Globus pallidus (tissue), 1 donor: ENCODE measurements at regions not wholly inside any gene's neighbourhood (a gene's known extent, or its start where the extent isn't known, plus 50 kb on each side); places are given as distances from the start of the nearest gene placed in this dataset.
"Not testable (repeated sequence)": the region's sequence is repeated elsewhere in the genome, so short reads cannot be mapped to it uniquely, and the experiment has no call there.

Source experiments
- DNase-seq: peaks from one replicate; pipeline ENCODE4 v3.0.0-alpha.2; 2015; ENCODE audit warnings: low spot score

- DNase-seq = not testable (repeated sequence)
Measured at GRCh38 chr16:10275214-10275996, 93.2 kb upstream of the GRIN2A start.

DNA sequence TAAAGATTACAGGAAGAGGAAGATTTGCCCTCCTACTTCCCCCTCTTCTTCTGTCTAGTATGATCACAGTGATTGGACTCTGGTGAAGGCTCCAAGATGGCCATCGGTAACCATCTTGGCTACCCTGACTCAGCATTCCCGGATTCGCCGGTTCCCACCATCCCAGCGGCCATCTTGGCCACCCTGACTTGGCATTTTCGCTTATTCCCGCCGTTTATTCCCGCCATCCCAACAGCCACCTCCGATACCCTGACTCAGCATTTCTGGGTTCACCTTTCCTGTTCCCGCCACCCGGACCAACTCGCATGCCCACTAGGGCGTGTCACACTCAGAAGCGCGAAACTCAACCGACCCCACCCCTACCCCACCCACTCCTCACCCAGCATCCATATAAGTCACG is 95.4 kb upstream of the GRIN2A start:
- no peak for DNase-seq

DNA sequence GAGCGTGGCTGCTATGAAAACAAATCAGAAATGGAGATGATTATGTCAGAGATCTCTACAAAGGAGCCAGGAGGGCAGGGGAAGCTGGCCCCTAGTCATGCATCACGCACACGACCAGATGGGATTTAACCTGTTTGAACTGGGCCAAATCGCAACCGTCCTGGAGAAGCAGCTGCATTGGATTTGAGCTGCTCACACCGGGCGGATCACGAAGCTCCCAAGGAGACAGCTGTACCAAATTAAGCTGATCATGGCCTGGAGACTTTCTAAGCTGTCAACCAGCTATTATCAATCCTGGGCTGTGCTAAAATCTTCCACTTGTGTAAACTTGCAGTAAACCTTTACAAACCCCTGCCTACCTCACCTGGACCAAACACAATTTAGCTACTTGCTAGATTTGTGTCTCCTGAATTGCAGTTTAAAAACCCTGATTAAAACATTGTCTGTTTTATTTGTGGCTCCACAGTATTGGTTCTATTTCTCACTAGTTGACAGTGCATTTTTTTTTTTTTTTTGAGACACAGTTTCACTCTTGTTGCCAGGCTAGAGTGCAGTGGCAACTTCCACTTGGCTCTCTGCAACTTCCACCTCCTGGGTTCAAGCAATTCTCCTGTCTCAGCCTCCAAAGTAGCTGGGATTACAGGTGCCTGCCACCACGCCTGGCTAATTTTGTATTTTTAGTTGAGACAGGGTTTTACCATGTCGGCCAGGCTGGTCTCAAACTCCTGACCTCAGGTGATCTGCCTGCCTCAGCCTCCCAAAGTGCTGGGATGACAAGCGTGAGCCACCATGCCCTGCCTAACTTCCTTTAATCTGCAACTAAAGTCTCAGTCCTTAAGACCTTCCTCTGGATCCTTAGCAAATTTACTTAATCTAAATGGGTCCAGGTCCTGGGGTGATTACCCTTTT is 98.3 kb upstream of the GRIN2A start:
- no peak for DNase-seq

- no peak for DNase-seq
Measured at GRCh38 chr16:10282367-10282766, 100.1 kb upstream of the GRIN2A start.

DNA sequence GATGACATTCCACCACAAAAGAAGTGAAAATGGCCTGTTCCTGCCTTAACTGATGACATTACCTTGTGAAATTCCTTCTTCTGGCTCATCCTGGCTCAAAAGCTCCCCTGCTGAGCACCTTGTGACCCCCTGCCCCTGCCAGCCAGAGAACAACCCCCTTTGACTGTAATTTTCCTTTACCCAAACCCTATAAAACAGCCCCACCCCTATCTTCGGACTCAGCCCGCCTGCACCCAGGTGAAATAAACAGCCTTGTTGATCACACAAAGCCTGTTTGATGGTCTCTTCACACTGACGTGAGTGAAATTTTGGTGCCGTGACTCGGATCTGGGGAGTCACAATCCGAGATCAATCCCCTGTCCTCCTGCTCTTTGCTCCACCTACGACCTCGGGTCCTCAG is 101.0 kb upstream of the GRIN2A start:
- DNase-seq = not testable (repeated sequence)

DNA sequence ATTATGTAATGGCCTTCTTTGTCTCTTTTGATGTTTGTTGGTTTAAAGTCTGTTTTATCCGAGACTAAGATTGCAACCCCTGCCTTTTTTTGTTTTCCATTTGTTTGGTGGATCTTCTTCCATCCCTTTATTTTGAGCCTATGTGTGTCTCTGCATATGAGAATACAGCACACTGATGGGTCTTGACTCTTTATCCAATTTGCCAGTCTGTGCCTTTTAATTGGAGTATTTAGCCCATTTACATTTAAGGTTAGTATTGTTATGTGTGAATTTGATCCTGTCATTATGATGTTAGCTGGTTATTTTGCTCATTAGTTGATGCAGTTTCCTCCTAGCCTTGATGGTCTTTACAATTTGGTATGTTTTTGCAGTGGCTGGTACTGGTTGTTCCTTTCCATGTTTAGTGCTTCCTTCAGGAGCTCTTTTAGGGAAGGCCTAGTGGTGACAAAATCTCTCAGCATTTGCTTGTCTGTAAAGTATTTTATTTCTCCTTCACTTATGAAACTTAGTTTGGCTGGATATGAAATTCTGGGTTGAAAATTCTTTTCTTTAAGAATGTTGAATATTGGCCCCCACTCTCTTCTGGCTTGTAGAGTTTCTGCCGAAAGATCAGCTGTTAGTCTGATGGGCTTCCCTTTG is 95.3 kb upstream of the ATF7IP2 start:
- not testable (repeated sequence) for DNase-seq

- not testable (repeated sequence) for DNase-seq
Measured at GRCh38 chr16:10292197-10292596, 93.7 kb upstream of the ATF7IP2 start.

DNA sequence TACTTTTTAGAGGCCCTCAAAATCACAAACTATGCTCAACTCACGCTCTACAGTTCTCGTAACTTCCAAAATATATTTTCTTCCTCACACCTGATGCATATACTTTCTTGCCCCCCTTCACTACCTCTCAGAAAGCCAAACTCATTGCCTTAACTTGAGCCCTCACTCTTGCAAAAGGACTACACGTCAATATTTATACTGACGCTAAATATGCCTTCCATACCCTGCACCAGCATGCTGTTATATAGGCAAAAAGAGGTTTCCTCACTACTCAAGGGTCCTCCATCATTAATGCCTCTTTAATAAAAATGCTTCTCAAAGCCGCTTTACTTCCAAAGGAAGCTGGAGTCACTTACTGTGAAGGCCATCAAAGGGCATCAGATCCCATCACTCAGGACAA is 92.9 kb upstream of the ATF7IP2 start:
- not testable (repeated sequence) for DNase-seq

DNA sequence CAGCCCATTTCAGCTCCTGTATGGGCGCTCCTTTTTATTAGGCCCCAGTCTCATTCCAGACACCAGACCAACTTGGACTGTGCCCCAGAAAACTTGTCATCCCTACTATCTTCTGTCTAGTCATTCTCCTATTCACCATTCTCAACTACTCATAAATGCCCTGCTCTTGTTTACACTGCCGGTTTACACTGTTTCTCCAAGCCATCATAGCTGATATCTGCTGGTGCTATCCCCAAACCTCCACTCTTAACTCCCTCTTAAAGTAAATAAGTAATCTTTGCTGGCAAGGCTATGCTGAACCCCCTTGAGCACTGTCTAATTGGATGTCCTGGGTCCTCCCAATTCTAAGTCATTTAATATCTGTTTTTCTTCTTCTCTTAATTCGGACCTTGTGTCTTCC is 91.7 kb upstream of the ATF7IP2 start:
- not testable (repeated sequence) for DNase-seq

- no peak for DNase-seq
Measured at GRCh38 chr16:10296956-10297340, 88.9 kb upstream of the ATF7IP2 start.

GRCh38 chr16:10297341-10298006 is 88.4 kb upstream of the ATF7IP2 start:
- DNase-seq = peak; percentile 67

- DNase-seq = no peak
Measured at GRCh38 chr16:10300905-10301304, 85.0 kb upstream of the ATF7IP2 start.

- DNase-seq = not testable (repeated sequence)
Measured at GRCh38 chr16:10301547-10301946, 84.3 kb upstream of the ATF7IP2 start.

GRCh38 chr16:10305912-10306311 is 79.9 kb upstream of the ATF7IP2 start:
- DNase-seq = no peak

DNA sequence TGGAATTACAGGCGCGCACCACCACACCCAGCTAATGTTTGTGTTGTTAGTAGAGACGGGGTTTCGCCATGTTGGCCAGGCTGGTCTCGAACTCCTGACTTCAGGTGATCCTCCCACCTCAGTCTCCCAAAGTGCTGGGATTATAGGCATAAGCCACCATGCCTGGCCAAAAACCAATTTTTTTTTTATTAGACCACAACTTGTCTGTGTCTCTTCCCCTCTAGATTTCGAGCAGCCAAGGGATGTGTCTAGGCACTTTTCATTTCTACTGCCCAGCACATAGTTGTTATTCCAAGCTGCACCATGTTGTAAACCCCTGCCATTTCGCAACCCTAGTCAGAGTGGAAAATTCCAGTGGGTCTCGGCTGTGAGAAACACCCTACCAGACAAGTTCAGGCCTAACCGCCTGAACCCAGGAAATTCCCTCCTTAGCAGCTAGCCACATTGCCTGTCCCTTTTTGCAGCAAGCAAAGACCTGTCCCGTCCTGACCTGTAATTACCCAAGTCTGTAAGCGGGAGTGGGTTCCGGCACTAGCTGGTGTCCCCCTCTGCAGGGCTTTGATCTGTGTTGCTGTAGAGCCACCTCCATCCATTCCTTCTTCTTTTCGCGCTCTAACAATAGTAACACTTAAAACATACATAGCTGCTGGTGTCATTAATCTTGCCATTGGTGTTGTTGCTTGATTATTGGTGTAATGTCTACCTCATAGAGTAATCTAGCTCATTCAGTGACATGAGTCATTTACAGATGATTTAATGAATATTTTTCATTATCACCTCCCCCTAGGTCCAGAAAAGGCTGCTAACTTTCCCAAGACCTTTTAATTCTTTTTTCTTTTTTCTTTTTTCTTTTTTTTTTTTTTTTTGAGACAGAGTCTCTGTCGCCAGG is 77.3 kb upstream of the ATF7IP2 start:
- no peak for DNase-seq

- no peak for DNase-seq
Measured at GRCh38 chr16:10309271-10309932, 76.5 kb upstream of the ATF7IP2 start.

DNA sequence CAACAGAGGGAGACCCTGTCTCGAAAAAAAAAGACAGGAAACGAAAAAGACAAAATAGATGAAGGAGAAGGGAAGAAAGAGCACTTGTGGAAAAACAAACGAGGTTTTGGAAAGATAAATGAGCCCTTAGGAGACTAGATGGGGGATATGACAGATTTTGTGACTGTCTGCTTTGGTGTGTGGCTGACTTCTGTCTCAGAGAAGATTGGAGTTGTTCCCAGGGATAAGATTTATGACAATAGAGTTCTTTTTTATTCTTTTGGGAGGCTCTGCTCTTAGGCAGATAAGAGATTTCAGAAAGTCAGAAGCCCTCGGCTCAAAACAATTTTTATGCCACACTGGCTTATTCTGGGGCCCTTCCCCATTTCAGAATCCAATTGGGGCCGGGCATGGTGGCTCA is 73.9 kb upstream of the ATF7IP2 start:
- no peak for DNase-seq

DNA sequence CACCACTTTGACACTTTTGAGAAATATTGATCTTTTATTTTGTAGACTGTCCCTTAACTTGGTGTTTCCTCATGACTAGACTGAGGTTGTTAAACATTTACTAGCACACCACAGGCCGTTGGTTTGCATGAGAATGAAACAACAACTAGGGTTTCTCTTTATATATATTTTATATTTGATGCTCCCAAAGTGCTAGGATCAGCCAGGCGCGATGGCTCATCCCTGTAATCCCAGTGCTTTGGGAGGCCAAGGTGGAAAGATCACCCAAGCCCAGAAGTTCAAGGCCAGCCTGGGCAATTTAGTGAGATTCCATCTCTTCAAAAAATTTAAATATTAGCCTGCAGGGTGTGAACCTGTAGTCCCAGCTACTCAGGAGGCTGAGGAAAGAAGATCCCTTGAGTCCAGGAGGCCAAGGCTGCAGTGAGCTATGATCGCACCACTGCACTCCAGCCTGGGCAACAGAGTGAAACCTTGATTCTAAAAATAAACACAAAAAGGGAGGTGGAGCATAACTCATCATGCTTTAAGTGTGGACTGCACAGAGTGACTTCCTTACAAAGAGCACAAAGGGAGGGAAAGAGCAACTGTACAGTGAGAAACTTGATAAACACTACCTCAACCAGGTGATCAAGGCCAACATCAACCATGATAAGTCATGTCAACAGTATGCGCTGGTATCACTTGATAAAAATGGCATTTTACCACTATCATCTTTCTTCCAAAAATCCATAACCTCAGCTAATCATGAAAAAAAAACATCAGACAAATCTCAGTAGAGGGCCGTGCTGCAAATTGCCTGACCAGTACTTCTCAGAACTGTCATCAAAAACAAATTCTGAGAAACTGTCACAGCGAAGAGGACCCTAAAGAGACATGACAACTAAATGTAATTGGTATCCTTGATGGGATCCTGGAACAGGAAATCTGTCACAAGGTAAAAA is 72.8 kb upstream of the ATF7IP2 start:
- no peak for DNase-seq

GRCh38 chr16:10314317-10314716 is 71.5 kb upstream of the ATF7IP2 start:
- DNase-seq = no peak
